Esophagus (tissue), 2 donors: ENCODE measurements at regions not wholly inside any gene's neighbourhood (a gene's known extent, or its start where the extent isn't known, plus 50 kb on each side); places are given as distances from the start of the nearest gene placed in this dataset.
"Not testable (repeated sequence)": the region's sequence is repeated elsewhere in the genome, so short reads cannot be mapped to it uniquely, and the experiment has no call there.

Experiments
- H3K27ac ChIP-seq, 2 donors: one replicate each; pipeline ENCODE4 v1.5.1; 2013; ENCODE audit warnings: low read depth in 2 of 2, mild to moderate bottlenecking in 2 of 2, inconsistent platforms in 1 of 2, low read length in 1 of 2, moderate library complexity in 1 of 2
- H3K27me3 ChIP-seq, 2 donors: one replicate each; pipeline ENCODE4 v1.6.1; 2013; ENCODE audit warnings: low read length in 2 of 2, control low read depth in 1 of 2, mild to moderate bottlenecking in 1 of 2; ENCODE audit not compliant: insufficient read depth in 2 of 2, control insufficient read depth in 1 of 2
- H3K36me3 ChIP-seq, 2 donors: one replicate each; pipeline ENCODE4 v1.6.1; 2013; ENCODE audit warnings: low read length in 1 of 2; ENCODE audit not compliant: control insufficient read depth in 2 of 2, insufficient read depth in 2 of 2
- H3K4me1 ChIP-seq, 2 donors: one replicate each; pipeline ENCODE4 v1.6.1; 2013; ENCODE audit warnings: low read length in 1 of 2; ENCODE audit not compliant: control insufficient read depth in 2 of 2, insufficient read depth in 2 of 2
- H3K4me3 ChIP-seq, 2 donors: one replicate each; pipeline ENCODE4 v1.5.1; 2013; ENCODE audit warnings: low read length in 2 of 2, mild to moderate bottlenecking in 2 of 2, low read depth in 1 of 2, moderate library complexity in 1 of 2
- H3K9me3 ChIP-seq, 2 donors: one replicate each; pipeline ENCODE4 v1.6.1; 2013; ENCODE audit warnings: mild to moderate bottlenecking in 2 of 2, low read depth in 1 of 2, low read length in 1 of 2, moderate library complexity in 1 of 2; ENCODE audit not compliant: control insufficient read depth in 2 of 2, insufficient read depth in 1 of 2
- WGBS, 2 donors: extraction: QIAGEN DNeasy Blood & Tissue Kit; methylation state at CpG; one replicate each; pipeline ENCODE4 v1.1.7; 2013; 5-methylcytosine and 5-hydroxymethylcytosine counted together
- donor health status: healthy with polysubstance abuse.
- donor health status: Bipolar disorder and iron deficiency.

DNA sequence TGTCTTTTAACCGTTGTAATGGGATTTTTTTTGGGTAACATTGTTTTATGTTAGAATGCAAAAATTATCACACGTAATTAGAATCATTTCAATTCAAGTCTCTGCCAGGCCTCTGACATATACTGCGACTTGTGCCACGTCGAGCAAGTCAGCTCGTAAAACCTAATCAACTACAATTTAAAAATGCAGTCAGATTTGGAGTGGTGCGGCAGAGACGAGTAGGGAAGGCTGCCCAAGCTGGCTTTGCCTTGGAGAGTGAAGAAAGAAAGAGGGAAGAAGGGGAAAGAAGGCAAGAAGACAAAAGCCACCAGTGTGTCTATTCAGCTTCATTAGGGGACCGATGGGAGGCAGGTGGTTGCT lies 110.7 kb downstream of the MIAT start:
- 89 to 92% methylated on average over 9 of the region's 9 CpGs for WGBS, 2 donors
- Histone ChIP-seq H3K36me3 (peaks cover 0 to 3% of the 10 kb centered on the region in 2 donors), H3K27me3 (no peaks in the 10 kb centered on the region), H3K9me3 (peaks cover 0 to 2% of the 10 kb centered on the region in 2 donors), H3K4me1 (no peaks in the 10 kb centered on the region), H3K4me3 (no peak overlapping the region), H3K27ac (no peak overlapping the region)

DNA sequence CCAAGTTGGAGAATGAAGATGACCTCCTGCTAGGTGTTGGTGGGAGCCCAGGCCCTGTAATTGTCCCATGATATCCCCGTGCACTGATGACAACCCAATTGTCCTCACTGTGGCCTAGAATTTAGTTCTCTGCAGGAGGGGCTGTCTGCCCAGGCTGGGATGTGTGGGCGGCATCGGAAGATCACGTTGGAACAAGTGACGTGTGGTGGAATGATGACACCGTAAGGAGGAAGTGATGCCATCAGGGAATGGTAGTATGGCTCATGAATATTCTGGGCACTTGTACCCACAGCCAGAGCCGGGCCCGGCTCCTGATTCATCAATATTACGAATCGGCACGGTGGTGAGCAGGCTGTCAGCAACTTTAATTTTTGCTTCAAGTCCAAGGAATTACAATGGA lies 111.6 kb downstream of the MIAT start:
- H3K36me3 ChIP-seq: peaks cover 0 to 3% of the 10 kb centered on the region in 2 donors
- no peaks in the 10 kb centered on the region for H3K4me1 ChIP-seq
- no peak overlapping the region for H3K27ac ChIP-seq
- 83 to 87% methylated on average over 11 of the region's 11 CpGs for WGBS, 2 donors
- no peak overlapping the region for H3K4me3 ChIP-seq
- H3K9me3 ChIP-seq: peaks cover 0 to 2% of the 10 kb centered on the region in 2 donors
- no peaks in the 10 kb centered on the region for H3K27me3 ChIP-seq

- peaks cover 0 to 2% of the 10 kb centered on the region in 2 donors for H3K9me3 ChIP-seq
- 88 to 100% methylated on average over 1 of the region's 1 CpG for WGBS, 2 donors
- H3K27me3 ChIP-seq: no peaks in the 10 kb centered on the region
- H3K36me3 ChIP-seq: peaks cover 0 to 3% of the 10 kb centered on the region in 2 donors
- H3K27ac ChIP-seq: no peak overlapping the region
- H3K4me1 ChIP-seq: no peaks in the 10 kb centered on the region
- H3K4me3 ChIP-seq: no peak overlapping the region
Observed at GRCh38 chr22:26769663-26770062, 112.3 kb downstream of the MIAT start.

- Histone ChIP-seq H3K27ac (no peak overlapping the region), H3K27me3 (no peaks in the 10 kb centered on the region), H3K4me1 (no peaks in the 10 kb centered on the region), H3K9me3 (peaks cover 0 to 2% of the 10 kb centered on the region in 2 donors), H3K4me3 (no peak overlapping the region), H3K36me3 (peaks cover 0 to 3% of the 10 kb centered on the region in 2 donors)
- WGBS, 2 donors: 76 to 82% methylated on average over 2 of the region's 2 CpGs
Observed at GRCh38 chr22:26770624-26771023, 113.2 kb downstream of the MIAT start.

DNA sequence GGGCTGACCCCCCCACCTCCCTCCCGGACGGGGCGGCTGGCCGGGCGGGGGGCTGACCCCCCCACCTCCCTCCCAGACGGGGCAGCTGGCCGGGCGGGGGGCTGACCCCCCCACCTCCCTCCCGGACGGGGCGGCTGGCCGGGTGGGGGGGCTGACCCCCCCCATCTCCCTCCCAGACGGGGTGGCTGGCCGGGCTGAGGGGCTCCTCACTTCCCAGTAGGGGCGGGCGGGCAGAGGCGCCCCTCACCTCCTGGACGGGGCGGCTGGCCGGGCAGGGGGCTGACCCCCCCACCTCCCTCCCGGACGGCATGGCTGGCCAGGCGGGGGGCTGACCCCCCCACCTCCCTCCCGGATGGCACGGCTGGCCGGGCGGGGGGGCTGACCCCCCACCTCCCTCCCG lies 115.7 kb downstream of the MIAT start:
- H3K27me3 ChIP-seq, H3K4me3 ChIP-seq, H3K36me3 ChIP-seq, H3K4me1 ChIP-seq, H3K27ac ChIP-seq, H3K9me3 ChIP-seq: not testable (repeated sequence)
- 95 to 99% methylated on average over 6 to 9 of the region's 28 CpGs for WGBS, 2 donors

DNA sequence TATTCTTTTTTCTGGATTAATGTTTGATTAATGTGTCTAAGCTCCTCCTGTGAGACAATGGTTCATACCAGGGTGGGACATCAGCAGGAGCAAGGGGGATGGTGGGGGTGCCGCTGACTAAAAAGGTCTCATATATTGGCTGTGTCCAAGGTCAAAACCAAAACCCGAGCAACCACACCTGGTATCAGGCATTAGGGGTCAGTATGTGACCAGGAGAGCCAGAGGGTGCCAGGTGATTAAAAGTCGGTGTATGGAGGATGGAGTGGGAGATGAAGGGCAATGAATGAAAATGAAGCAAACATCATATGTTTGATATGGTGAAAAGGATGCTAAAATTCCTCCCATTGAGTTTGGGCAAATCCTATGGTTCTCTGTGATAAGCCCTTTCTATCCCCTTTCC lies 118.0 kb downstream of the MIAT start:
- 95 to 97% methylated on average over 3 of the region's 3 CpGs for WGBS, 2 donors
- no peaks in the 10 kb centered on the region for H3K27me3 ChIP-seq
- peaks cover 0 to 12% of the 10 kb centered on the region in 2 donors for H3K36me3 ChIP-seq

GRCh38 chr22:26777156-26777801 lies 119.9 kb downstream of the MIAT start:
- H3K36me3 ChIP-seq: peaks cover 0 to 20% of the 10 kb centered on the region in 2 donors
- no peak overlapping the region for H3K27ac ChIP-seq
- no peak overlapping the region for H3K4me3 ChIP-seq
- no peaks in the 10 kb centered on the region for H3K27me3 ChIP-seq
- peaks cover 0 to 5% of the 10 kb centered on the region in 2 donors for H3K9me3 ChIP-seq
- 51 to 61% methylated on average over 6 of the region's 6 CpGs for WGBS, 2 donors
- H3K4me1 ChIP-seq: no peaks in the 10 kb centered on the region

More for the DNA sequence above, 118.0 kb downstream of the MIAT start:
- H3K4me1 ChIP-seq: no peaks in the 10 kb centered on the region
- peaks cover 0 to 5% of the 10 kb centered on the region in 2 donors for H3K9me3 ChIP-seq
- no peak overlapping the region for H3K4me3 ChIP-seq
- no peak overlapping the region for H3K27ac ChIP-seq

GRCh38 chr22:26778372-26778771 lies 121.0 kb downstream of the MIAT start:
- Histone ChIP-seq H3K27ac (no peak overlapping the region), H3K27me3 (no peaks in the 10 kb centered on the region), H3K36me3 (peaks cover 0 to 20% of the 10 kb centered on the region in 2 donors), H3K9me3 (peaks cover 0 to 5% of the 10 kb centered on the region in 2 donors), H3K4me3 (no peak overlapping the region), H3K4me1 (no peaks in the 10 kb centered on the region)
- WGBS, 2 donors: 92 to 100% methylated on average over 1 of the region's 1 CpG

GRCh38 chr22:26779108-26779507 lies 121.7 kb downstream of the MIAT start:
- H3K4me1 ChIP-seq: no peaks in the 10 kb centered on the region
- H3K9me3 ChIP-seq: peaks cover 0 to 5% of the 10 kb centered on the region in 2 donors
- H3K27me3 ChIP-seq: no peaks in the 10 kb centered on the region
- WGBS, 2 donors: 88 to 91% methylated on average over 3 of the region's 3 CpGs
- no peak overlapping the region for H3K4me3 ChIP-seq
- no peak overlapping the region for H3K27ac ChIP-seq
- H3K36me3 ChIP-seq: peaks cover 0 to 20% of the 10 kb centered on the region in 2 donors

DNA sequence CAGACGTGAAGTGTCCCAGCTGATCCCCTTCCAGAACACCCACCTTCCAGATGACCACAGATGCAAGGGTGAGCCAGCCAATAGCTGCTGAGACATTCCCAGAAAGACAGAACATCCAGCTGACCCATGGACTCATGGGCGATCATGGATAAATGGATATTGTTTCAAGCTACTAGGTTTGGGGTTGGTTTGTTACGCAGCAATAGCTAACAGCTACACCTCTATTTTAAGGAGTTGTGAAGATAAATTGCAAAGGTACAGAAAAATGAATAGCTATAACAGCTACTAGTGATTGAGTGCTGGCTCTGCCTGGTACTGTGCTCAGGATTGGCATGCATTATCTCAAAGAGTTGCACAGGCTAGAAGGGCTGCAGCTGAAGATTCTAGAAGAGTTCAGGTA lies 122.5 kb downstream of the MIAT start:
- Histone ChIP-seq H3K9me3 (peaks cover 0 to 5% of the 10 kb centered on the region in 2 donors), H3K4me1 (no peaks in the 10 kb centered on the region), H3K36me3 (peaks cover 0 to 20% of the 10 kb centered on the region in 2 donors), H3K4me3 (no peak overlapping the region), H3K27ac (no peak overlapping the region), H3K27me3 (no peaks in the 10 kb centered on the region)
- 97 to 98% methylated on average over 3 of the region's 3 CpGs for WGBS, 2 donors
